OCI-LY7 (cell line): ENCODE measurements at regions not wholly inside any gene's neighbourhood (a gene's known extent, or its start where the extent isn't known, plus 50 kb on each side); places are given as distances from the start of the nearest gene placed in this dataset.

Source experiments
- BruUV-seq: library from RNA; stranded (reverse); fragments of 400-500 nt; replicated peaks from 2 replicates; lab custom pipeline; 2021; lab: Mats Ljungman, UMichigan
- CTCF ChIA-PET: fragments of 300-600 bp; sonication (Branson Sonifier 250); formaldehyde crosslinking; loops from one replicate; lab custom pipeline; 2022; ENCODE audit warnings: antibody characterized with exemption; ENCODE audit not compliant: unreplicated experiment; lab: Charles Lee
- POLR2A ChIA-PET: fragments of 300-600 bp; sonication (Branson Sonifier 250); formaldehyde crosslinking; loops from one replicate; lab custom pipeline; 2022; ENCODE audit warnings: antibody characterized with exemption; lab: Charles Lee
- DNase-seq: peaks from one replicate; pipeline ENCODE4 v3.0.0-alpha.2; 2015; ENCODE audit warnings: low spot score
- H2AFZ ChIP-seq: fragments of 200-600 bp; sonication (generic), shearing (Covaris generic); 2 replicates; pipeline ENCODE4 v1.6.1; 2014; ENCODE audit warnings: mild to moderate bottlenecking, antibody characterized with exemption, low read length, moderate library complexity
- H3K27ac ChIP-seq: fragments of 200-600 bp; sonication (generic); 2 replicates; pipeline ENCODE4 v1.5.1; 2014; ENCODE audit warnings: mixed run types, low read depth, mild to moderate bottlenecking, moderate library complexity, low read length, inconsistent platforms; ENCODE audit not compliant: poor library complexity, severe bottlenecking
- H3K36me3 ChIP-seq: fragments of 200-600 bp; sonication (generic); 2 replicates; pipeline ENCODE4 v1.6.1; 2014; ENCODE audit warnings: mild to moderate bottlenecking, antibody characterized with exemption, low read length, moderate library complexity, mixed read lengths; ENCODE audit not compliant: insufficient read depth
- H3K4me1 ChIP-seq: fragments of 200-600 bp; sonication (generic); 2 replicates; pipeline ENCODE4 v1.5.1; 2014; ENCODE audit warnings: mild to moderate bottlenecking, low read length; ENCODE audit not compliant: insufficient read depth, poor library complexity, severe bottlenecking
- H3K4me2 ChIP-seq: fragments of 200-600 bp; sonication (generic); 2 replicates; pipeline ENCODE4 v1.6.1; 2014; ENCODE audit warnings: mild to moderate bottlenecking, low read length
- H3K4me3 ChIP-seq: fragments of 200-600 bp; sonication (generic); 2 replicates; pipeline ENCODE4 v1.5.1; 2014; ENCODE audit warnings: mild to moderate bottlenecking, low read depth, low read length; ENCODE audit not compliant: poor library complexity, severe bottlenecking
- H3K79me2 ChIP-seq: fragments of 200-600 bp; sonication (generic); 2 replicates; pipeline ENCODE4 v1.6.1; 2016; ENCODE audit warnings: low read depth, mild to moderate bottlenecking, low read length, moderate library complexity, mixed read lengths; ENCODE audit not compliant: insufficient read depth
- H3K9me2 ChIP-seq: fragments of 200-600 bp; sonication (generic); 2 replicates; pipeline ENCODE4 v1.6.1; 2016; ENCODE audit warnings: mild to moderate bottlenecking, low read length, mixed read lengths; ENCODE audit not compliant: insufficient read depth
- H3K9me3 ChIP-seq: fragments of 200-600 bp; sonication (generic); 2 replicates; pipeline ENCODE4 v1.6.1; 2014; ENCODE audit warnings: mild to moderate bottlenecking, mixed run types, low read length, mixed read lengths
- H4K20me1 ChIP-seq: fragments of 200-600 bp; sonication (generic); 2 replicates; pipeline ENCODE4 v1.6.1; 2014; ENCODE audit warnings: mild to moderate bottlenecking, antibody characterized with exemption, low read length, moderate library complexity, mixed read lengths; ENCODE audit not compliant: insufficient read depth
- EZH2phosphoT487 ChIP-seq: fragments of 200-600 bp; sonication (generic); IDR thresholded peaks from 2 replicates; pipeline ENCODE4 v1.6.1; 2018; ENCODE audit warnings: low read depth, borderline replicate concordance, mild to moderate bottlenecking, mixed run types, antibody characterized with exemption, low read length, moderate library complexity, mixed read lengths
- intact Hi-C: fragments of 100-400 bp; cut with micrococcal nuclease; formaldehyde crosslinking; loops from one replicate; pipeline ENCODE4 v1.10.0; 2022; ENCODE audit not compliant: unreplicated experiment
- TF ChIP-seq, protein P1 (sequence below): fragments of 200-600 bp; sonication (generic); conservative IDR thresholded peaks from 2 replicates; pipeline ENCODE4 v1.5.1; 2014; ENCODE audit warnings: mild to moderate bottlenecking, antibody characterized with exemption, low read length, moderate library complexity, mixed read lengths

DNA sequence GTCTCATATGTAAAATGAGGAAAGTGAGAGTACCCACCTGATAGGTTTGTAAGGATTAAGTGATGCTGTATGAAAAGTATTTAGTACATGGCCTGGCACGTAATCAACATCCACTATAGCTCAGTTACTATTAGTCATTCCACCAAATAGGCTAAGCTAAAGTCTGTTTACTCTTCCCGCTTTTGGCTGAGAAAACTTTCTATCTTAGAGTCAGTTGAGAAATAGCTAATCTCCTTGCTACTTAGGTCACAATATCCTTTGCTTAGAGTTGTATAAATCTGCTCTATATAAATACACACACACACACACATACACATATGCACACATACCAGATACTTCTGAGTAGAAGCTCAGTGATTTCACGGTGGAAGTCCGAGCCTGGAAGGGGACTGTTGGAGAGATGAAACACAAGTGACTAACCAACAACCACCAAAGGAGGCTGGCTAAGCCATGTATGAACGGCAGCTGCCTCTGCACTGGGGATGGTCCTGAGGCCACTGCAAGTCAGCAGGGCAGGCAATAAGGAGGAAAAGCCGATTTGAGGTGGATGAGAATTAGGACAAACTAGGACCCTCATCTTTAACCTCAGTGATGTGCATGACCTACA is 104.6 kb upstream of the EPHA4 start:
- no peak overlapping the region for H3K27ac ChIP-seq
- no peak for DNase-seq
- no peaks in the 10 kb centered on the region for H3K9me3 ChIP-seq
- H3K4me1 ChIP-seq, result no peaks in the 10 kb centered on the region
- intact Hi-C loops, result no loop called here
- no peaks in the 10 kb centered on the region for H3K36me3 ChIP-seq
- TF ChIP-seq, protein P1, sequence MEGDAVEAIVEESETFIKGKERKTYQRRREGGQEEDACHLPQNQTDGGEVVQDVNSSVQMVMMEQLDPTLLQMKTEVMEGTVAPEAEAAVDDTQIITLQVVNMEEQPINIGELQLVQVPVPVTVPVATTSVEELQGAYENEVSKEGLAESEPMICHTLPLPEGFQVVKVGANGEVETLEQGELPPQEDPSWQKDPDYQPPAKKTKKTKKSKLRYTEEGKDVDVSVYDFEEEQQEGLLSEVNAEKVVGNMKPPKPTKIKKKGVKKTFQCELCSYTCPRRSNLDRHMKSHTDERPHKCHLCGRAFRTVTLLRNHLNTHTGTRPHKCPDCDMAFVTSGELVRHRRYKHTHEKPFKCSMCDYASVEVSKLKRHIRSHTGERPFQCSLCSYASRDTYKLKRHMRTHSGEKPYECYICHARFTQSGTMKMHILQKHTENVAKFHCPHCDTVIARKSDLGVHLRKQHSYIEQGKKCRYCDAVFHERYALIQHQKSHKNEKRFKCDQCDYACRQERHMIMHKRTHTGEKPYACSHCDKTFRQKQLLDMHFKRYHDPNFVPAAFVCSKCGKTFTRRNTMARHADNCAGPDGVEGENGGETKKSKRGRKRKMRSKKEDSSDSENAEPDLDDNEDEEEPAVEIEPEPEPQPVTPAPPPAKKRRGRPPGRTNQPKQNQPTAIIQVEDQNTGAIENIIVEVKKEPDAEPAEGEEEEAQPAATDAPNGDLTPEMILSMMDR, result no peak
- no peak for TF ChIP-seq EZH2phosphoT487
- H3K4me2 ChIP-seq, result no peak overlapping the region
- ChIA-PET CTCF (interaction anchor here (0.6 kb wide), 1 partner anchor 75 kb away, joined by 3 read pairs; no protein-coding TSS in a partner anchor), POLR2A (interaction anchor here (0.5 to 0.6 kb wide), 2 partner anchors 1208 to 1350 kb away, joined by 3 to 4 read pairs; no protein-coding TSS in a partner anchor)
- no peak overlapping the region for H3K4me3 ChIP-seq
- no peaks in the 10 kb centered on the region for H3K79me2 ChIP-seq
- no TSS peak for BruUV-seq
- H4K20me1 ChIP-seq, result no peaks in the 10 kb centered on the region
- H3K9me2 ChIP-seq, result no peaks in the 10 kb centered on the region
- H2AFZ ChIP-seq, result no peak overlapping the region

DNA sequence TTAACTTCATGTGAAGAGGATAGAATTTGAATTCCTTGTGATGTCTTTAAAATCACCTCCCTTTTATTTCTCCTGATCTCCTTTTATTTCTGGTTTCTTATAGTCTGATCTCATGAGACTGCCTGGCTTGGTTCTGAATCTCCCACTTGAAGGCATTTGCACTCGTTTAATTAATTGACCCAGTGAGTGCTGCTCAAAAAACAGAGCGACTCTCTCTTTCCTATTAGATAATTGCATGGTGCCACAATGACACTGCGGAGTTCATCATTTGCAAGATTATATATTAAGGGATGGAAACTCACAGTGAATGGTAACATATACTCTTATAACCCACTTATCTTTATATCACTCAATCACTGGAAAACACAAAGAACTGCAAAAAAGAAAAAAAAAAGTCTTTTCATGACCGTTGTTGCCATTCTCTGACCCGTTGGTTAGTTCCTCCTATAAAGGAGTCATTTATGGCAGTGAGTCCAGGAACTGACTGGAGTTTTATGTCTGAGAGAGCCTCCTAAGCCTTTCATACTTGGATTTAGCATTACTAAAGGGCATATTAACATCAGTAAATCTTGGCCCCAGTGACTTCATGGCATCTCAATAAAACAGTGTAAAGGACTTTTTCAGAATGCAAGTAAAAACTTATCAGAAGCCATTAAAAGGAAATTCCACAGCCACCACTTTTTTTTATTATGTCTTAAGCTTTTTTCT is 103.3 kb upstream of the EPHA4 start:
- intact Hi-C loops, result no loop called here
- TF ChIP-seq EZH2phosphoT487, result no peak
- TF ChIP-seq, protein P1, result no peak
- no peaks in the 10 kb centered on the region for H3K79me2 ChIP-seq
- H3K4me1 ChIP-seq, result no peaks in the 10 kb centered on the region
- H3K9me3 ChIP-seq, result no peaks in the 10 kb centered on the region
- POLR2A ChIA-PET, result no interaction called here
- no peaks in the 10 kb centered on the region for H4K20me1 ChIP-seq
- no peak overlapping the region for H2AFZ ChIP-seq
- H3K27ac ChIP-seq, result no peak overlapping the region
- no peaks in the 10 kb centered on the region for H3K9me2 ChIP-seq
- CTCF ChIA-PET, result no interaction called here
- no peak for DNase-seq
- BruUV-seq, result no TSS peak
- no peak overlapping the region for H3K4me2 ChIP-seq
- H3K36me3 ChIP-seq, result no peaks in the 10 kb centered on the region
- H3K4me3 ChIP-seq, result no peak overlapping the region

DNA sequence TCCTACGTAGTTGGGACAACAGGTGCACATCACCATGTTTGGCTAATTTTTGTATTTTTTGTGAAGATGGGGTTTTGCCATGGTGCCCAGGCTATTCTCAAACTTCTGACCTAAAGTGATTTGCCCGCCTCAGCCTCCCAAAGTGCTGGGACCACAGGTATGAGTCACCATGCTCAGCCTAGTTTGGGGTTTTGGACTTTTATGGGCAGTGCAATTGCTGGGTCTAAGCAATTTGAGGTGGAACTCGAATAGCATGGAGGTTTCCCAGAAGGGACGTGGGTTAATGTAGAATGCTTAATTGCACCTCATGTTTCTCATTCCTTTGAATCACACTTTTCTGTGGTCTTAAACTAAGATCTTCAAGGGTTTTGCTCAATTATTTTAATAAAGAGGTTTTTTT is 102.3 kb upstream of the EPHA4 start:
- no peak for DNase-seq
- Histone ChIP-seq H3K4me3 (no peak overlapping the region), H3K4me1 (no peaks in the 10 kb centered on the region), H3K9me2 (no peaks in the 10 kb centered on the region), H3K27ac (no peak overlapping the region), H2AFZ (no peak overlapping the region), H4K20me1 (no peaks in the 10 kb centered on the region), H3K36me3 (no peaks in the 10 kb centered on the region), H3K9me3 (no peaks in the 10 kb centered on the region), H3K4me2 (no peak overlapping the region), H3K79me2 (no peaks in the 10 kb centered on the region)
- ChIA-PET CTCF (no interaction called here), POLR2A (no interaction called here)
- TF ChIP-seq, protein P1, result no peak
- TF ChIP-seq EZH2phosphoT487, result no peak
- BruUV-seq, result no TSS peak
- intact Hi-C loops, result no loop called here
